HEK293 (cell line): ENCODE measurements at regions not wholly inside any gene's neighbourhood (a gene's known extent, or its start where the extent isn't known, plus 50 kb on each side); places are given as distances from the start of the nearest gene placed in this dataset.
"Not testable (repeated sequence)": the region's sequence is repeated elsewhere in the genome, so short reads cannot be mapped to it uniquely, and the experiment has no call there.

Source experiments
- CTCF ChIA-PET: fragments of 350-600 bp; formaldehyde crosslinking; extraction: SDS; loops from one replicate; lab custom pipeline; 2021; ENCODE audit warnings: antibody characterized with exemption; lab: Yijun Ruan, JAX
- POLR2A ChIA-PET: fragments of 300-600 bp; formaldehyde crosslinking; extraction: SDS; loops from one replicate; lab custom pipeline; 2020; ENCODE audit warnings: antibody characterized with exemption, inconsistent platforms; lab: Yijun Ruan, JAX
- H3K27ac ChIP-seq: fragments of 200-500 bp; sonication (Bioruptor generic); 2 replicates; pipeline ENCODE4 v1.5.1; 2014; ENCODE audit warnings: low read depth, low read length, control low read depth, inconsistent platforms; ENCODE audit errors: extremely low read depth
- H3K36me3 ChIP-seq, 2 experiments: fragments of 200-500 bp in 1 of 2; sonication (Bioruptor generic) in 1 of 2; 1 replicate in 1 of 2; 2 replicates in 1 of 2; pipeline ENCODE4 v1.5.1; 2014 to 2017; ENCODE audit warnings: inconsistent platforms in 2 of 2, low read length in 2 of 2; ENCODE audit not compliant: control insufficient read depth in 2 of 2, insufficient read depth in 1 of 2
- H3K4me1 ChIP-seq: fragments of 200-500 bp; sonication (Bioruptor generic); 2 replicates; pipeline ENCODE4 v1.5.1; 2014; ENCODE audit warnings: mild to moderate bottlenecking, low read length, inconsistent platforms; ENCODE audit not compliant: control insufficient read depth, insufficient read depth
- H3K4me3 ChIP-seq: 2 replicates; pipeline ENCODE4 v1.5.1; 2011; ENCODE audit warnings: low read depth, mild to moderate bottlenecking, control low read depth, low read length, moderate library complexity
- H3K9me3 ChIP-seq: fragments of 200-500 bp; sonication (Bioruptor generic); 2 replicates; pipeline ENCODE4 v1.5.1; 2014; ENCODE audit warnings: low read depth, low read length, inconsistent platforms; ENCODE audit not compliant: control insufficient read depth, insufficient read depth
- YY2 ChIP-seq: fragments of 450-650 bp; formaldehyde crosslinking; IDR thresholded peaks from 2 replicates; pipeline ENCODE4 v1.5.1; 2016; ENCODE audit warnings: missing biosample characterization, missing genetic modification characterization
- ZBTB21 ChIP-seq: fragments of 450-650 bp; formaldehyde crosslinking; IDR thresholded peaks from 2 replicates; pipeline ENCODE4 v1.5.1; 2017; ENCODE audit warnings: missing biosample characterization, missing genetic modification characterization
- ZFP3 ChIP-seq: fragments of 450-650 bp; formaldehyde crosslinking; IDR thresholded peaks from 2 replicates; pipeline ENCODE4 v1.5.1; 2016; ENCODE audit warnings: low read depth, missing biosample characterization, missing genetic modification characterization
- ZFP69B ChIP-seq: fragments of 450-650 bp; formaldehyde crosslinking; IDR thresholded peaks from 2 replicates; pipeline ENCODE4 v1.5.1; 2016; ENCODE audit warnings: missing biosample characterization, missing genetic modification characterization
- ZNF121 ChIP-seq: fragments of 450-650 bp; formaldehyde crosslinking; IDR thresholded peaks from 2 replicates; pipeline ENCODE4 v1.5.1; 2016; ENCODE audit warnings: missing biosample characterization, missing genetic modification characterization
- ZNF132 ChIP-seq: fragments of 450-650 bp; formaldehyde crosslinking; IDR thresholded peaks from 2 replicates; pipeline ENCODE4 v1.5.1; 2017; ENCODE audit warnings: missing biosample characterization, missing genetic modification characterization, borderline replicate concordance
- ZNF16 ChIP-seq: fragments of 450-650 bp; formaldehyde crosslinking; IDR thresholded peaks from 2 replicates; pipeline ENCODE4 v1.5.1; 2016; ENCODE audit warnings: low read depth, missing biosample characterization, missing genetic modification characterization
- ZNF175 ChIP-seq: fragments of 450-650 bp; formaldehyde crosslinking; IDR thresholded peaks from 2 replicates; pipeline ENCODE4 v1.5.1; 2016; ENCODE audit warnings: missing biosample characterization, missing genetic modification characterization
- ZNF335 ChIP-seq: fragments of 450-650 bp; formaldehyde crosslinking; conservative IDR thresholded peaks from 2 replicates; pipeline ENCODE4 v1.5.1; 2016; ENCODE audit warnings: missing biosample characterization, missing genetic modification characterization
- ZNF37A ChIP-seq: fragments of 450-650 bp; IDR thresholded peaks from 2 replicates; pipeline ENCODE4 v1.5.1; 2018; ENCODE audit warnings: missing biosample characterization, missing genetic modification characterization
- ZNF394 ChIP-seq: fragments of 450-650 bp; formaldehyde crosslinking; IDR thresholded peaks from 2 replicates; pipeline ENCODE4 v1.5.1; 2016; ENCODE audit warnings: missing biosample characterization, missing genetic modification characterization, mild to moderate bottlenecking, moderate library complexity, borderline replicate concordance
- ZNF544 ChIP-seq: fragments of 450-650 bp; formaldehyde crosslinking; IDR thresholded peaks from 2 replicates; pipeline ENCODE4 v1.5.0; 2017; ENCODE audit warnings: missing biosample characterization, missing genetic modification characterization
- ZNF561 ChIP-seq: fragments of 450-650 bp; IDR thresholded peaks from 2 replicates; pipeline ENCODE4 v1.5.1; 2018; ENCODE audit warnings: missing biosample characterization, missing genetic modification characterization, borderline replicate concordance
- ZNF621 ChIP-seq: fragments of 450-650 bp; formaldehyde crosslinking; IDR thresholded peaks from 2 replicates; pipeline ENCODE4 v1.5.1; 2017; ENCODE audit warnings: missing biosample characterization, missing genetic modification characterization
- ZNF654 ChIP-seq: fragments of 450-650 bp; formaldehyde crosslinking; IDR thresholded peaks from 2 replicates; pipeline ENCODE4 v1.5.1; 2016; ENCODE audit warnings: low read depth, missing biosample characterization, missing genetic modification characterization
- ZNF776 ChIP-seq: fragments of 450-650 bp; formaldehyde crosslinking; IDR thresholded peaks from 2 replicates; pipeline ENCODE4 v1.5.0; 2017; ENCODE audit warnings: missing biosample characterization, missing genetic modification characterization, borderline replicate concordance
- TF ChIP-seq, protein P1 (sequence below): fragments of 450-650 bp; formaldehyde crosslinking; IDR thresholded peaks from 2 replicates; pipeline ENCODE4 v1.5.1; 2016; ENCODE audit warnings: missing biosample characterization, missing genetic modification characterization
- TF ChIP-seq, protein P2 (sequence below): fragments of 450-650 bp; formaldehyde crosslinking; IDR thresholded peaks from 2 replicates; pipeline ENCODE4 v1.5.1; 2016; ENCODE audit warnings: missing biosample characterization, missing genetic modification characterization, low read depth
- TF ChIP-seq, protein P3 (sequence below): fragments of 450-650 bp; formaldehyde crosslinking; IDR thresholded peaks from 2 replicates; pipeline ENCODE4 v1.5.1; 2016; ENCODE audit warnings: missing biosample characterization, missing genetic modification characterization, borderline replicate concordance
- TF ChIP-seq, protein P4 (sequence below): fragments of 450-650 bp; formaldehyde crosslinking; IDR thresholded peaks from 2 replicates; pipeline ENCODE4 v1.5.1; 2016; ENCODE audit warnings: missing biosample characterization, missing genetic modification characterization

DNA sequence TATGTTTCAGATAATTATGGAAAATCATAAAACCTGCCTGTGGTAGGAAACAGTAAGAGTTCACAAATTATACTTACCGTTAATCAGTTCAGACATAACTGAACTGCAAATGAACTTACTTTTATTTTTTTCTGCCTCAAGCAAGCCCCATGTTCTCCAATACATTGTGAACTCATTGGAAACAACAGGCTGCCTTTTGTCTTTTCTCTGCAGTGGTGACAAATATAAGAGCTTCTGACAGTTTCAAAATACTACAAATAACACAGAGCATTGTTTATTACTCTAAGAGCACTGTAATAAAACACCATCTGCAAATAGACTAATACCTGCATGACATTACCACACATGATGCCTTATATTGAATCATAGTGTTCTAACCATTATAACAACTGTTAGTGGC lies 94.0 kb upstream of the CDCA7L start:
- TF ChIP-seq ZNF132: no peak
- no peak for TF ChIP-seq ZNF335 (tag by site-specific recombination)
- TF ChIP-seq, protein P1, sequence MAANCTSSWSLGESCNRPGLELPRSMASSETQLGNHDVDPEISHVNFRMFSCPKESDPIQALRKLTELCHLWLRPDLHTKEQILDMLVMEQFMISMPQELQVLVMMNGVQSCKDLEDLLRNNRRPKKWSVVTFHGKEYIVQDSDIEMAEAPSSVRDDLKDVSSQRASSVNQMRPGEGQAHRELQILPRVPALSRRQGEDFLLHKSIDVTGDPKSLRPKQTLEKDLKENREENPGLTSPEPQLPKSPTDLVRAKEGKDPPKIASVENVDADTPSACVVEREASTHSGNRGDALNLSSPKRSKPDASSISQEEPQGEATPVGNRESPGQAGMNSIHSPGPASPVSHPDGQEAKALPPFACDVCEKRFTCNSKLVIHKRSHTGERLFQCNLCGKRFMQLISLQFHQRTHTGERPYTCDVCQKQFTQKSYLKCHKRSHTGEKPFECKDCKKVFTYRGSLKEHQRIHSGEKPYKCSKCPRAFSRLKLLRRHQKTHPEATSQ (tag by site-specific recombination): no peak

DNA sequence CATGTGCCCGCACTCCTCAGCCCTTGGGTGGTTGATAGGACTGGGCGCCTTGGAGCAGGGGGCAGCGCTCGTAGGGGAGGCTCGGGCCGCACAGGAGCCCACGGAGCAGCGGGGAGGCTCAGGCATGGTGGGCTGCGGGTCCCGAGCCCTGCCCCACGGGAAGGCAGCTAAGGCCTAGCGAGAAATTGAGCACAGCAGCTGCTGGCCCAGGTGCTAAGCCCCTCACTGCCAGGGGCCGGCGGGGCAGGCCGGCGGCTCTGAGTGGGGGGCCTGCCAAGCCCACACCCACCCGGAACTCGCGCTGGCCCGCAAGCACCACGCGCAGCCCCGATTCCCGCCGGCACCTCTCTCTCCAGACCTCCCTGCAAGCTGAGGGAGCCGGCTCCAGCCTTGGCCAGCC lies 86.7 kb upstream of the CDCA7L start:
- H3K36me3 ChIP-seq, H3K9me3 ChIP-seq, CTCF ChIA-PET, H3K4me3 ChIP-seq, POLR2A ChIA-PET, H3K4me1 ChIP-seq, H3K27ac ChIP-seq: not testable (repeated sequence)

More for the DNA sequence above, 94.0 kb upstream of the CDCA7L start:
- Histone ChIP-seq H3K27ac (no peak overlapping the region), H3K9me3 (no peaks in the 10 kb centered on the region), H3K36me3 (no peaks in the 10 kb centered on the region), H3K4me1 (no peaks in the 10 kb centered on the region), H3K4me3 (no peak overlapping the region)
- ChIA-PET CTCF (interaction anchor here (1.0 kb wide), 1 partner anchor 12 kb away, joined by 3 read pairs; no protein-coding TSS in a partner anchor), POLR2A (no interaction called here)

DNA sequence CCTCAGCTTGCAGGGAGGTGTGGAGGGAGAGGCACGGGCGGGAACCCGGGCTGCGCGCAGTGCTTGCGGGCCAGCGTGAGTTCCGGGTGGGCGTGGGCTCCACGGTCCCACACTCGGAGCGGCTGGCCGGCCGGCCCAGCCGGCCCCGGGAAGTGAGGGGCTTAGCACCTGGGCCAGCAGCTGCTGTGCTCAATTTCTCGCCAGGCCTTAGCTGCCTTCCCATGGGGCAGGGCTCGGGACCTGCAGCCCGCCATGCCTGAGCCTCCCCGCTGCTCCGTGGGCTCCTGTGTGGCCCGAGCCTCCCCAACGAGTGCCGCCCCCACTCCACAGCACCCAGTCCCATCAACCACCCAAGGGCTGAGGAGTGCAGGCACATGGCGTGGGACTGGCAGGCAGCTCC lies 83.0 kb upstream of the CDCA7L start:
- H3K9me3 ChIP-seq, H3K27ac ChIP-seq, POLR2A ChIA-PET, CTCF ChIA-PET, H3K4me1 ChIP-seq, H3K36me3 ChIP-seq, H3K4me3 ChIP-seq: not testable (repeated sequence)

DNA sequence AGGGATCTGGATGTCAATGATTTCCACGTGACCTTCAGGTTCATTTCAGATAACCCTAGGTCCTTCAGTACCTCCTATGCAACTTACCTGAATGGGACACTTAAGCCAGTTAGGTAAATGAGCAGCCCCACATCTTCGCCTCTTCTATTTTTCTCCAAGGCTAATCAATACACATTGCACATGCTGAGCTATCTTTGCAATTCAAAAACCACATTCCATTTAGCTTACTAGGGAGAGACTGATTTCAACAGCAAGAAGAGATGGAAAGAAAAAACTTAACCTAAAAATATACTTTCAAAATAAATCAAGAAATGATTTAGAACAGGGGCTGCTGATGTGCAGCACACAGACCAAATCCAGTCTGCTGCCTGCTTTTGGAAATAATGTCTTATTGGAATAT lies 81.8 kb upstream of the CDCA7L start:
- TF ChIP-seq ZNF175 (no peak), ZNF121 (tag by site-specific recombination) (no peak), ZNF776 (tag by site-specific recombination) (no peak), ZNF37A (tag by site-specific recombination) (no peak), ZFP3 (tag by site-specific recombination) (no peak), ZNF544 (tag by site-specific recombination) (no peak), ZNF561 (tag by site-specific recombination) (no peak), ZNF16 (tag by site-specific recombination) (no peak), YY2 (tag by site-specific recombination) (no peak), ZFP69B (no peak), ZNF621 (no peak), ZNF654 (tag by site-specific recombination) (no peak), ZBTB21 (tag by site-specific recombination) (no peak), ZNF394 (no peak)
- TF ChIP-seq, protein P2, sequence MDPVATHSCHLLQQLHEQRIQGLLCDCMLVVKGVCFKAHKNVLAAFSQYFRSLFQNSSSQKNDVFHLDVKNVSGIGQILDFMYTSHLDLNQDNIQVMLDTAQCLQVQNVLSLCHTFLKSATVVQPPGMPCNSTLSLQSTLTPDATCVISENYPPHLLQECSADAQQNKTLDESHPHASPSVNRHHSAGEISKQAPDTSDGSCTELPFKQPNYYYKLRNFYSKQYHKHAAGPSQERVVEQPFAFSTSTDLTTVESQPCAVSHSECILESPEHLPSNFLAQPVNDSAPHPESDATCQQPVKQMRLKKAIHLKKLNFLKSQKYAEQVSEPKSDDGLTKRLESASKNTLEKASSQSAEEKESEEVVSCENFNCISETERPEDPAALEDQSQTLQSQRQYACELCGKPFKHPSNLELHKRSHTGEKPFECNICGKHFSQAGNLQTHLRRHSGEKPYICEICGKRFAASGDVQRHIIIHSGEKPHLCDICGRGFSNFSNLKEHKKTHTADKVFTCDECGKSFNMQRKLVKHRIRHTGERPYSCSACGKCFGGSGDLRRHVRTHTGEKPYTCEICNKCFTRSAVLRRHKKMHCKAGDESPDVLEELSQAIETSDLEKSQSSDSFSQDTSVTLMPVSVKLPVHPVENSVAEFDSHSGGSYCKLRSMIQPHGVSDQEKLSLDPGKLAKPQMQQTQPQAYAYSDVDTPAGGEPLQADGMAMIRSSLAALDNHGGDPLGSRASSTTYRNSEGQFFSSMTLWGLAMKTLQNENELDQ (tag by site-specific recombination): no peak
- TF ChIP-seq, protein P3, sequence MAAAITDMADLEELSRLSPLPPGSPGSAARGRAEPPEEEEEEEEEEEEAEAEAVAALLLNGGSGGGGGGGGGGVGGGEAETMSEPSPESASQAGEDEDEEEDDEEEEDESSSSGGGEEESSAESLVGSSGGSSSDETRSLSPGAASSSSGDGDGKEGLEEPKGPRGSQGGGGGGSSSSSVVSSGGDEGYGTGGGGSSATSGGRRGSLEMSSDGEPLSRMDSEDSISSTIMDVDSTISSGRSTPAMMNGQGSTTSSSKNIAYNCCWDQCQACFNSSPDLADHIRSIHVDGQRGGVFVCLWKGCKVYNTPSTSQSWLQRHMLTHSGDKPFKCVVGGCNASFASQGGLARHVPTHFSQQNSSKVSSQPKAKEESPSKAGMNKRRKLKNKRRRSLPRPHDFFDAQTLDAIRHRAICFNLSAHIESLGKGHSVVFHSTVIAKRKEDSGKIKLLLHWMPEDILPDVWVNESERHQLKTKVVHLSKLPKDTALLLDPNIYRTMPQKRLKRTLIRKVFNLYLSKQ: no peak
- TF ChIP-seq, protein P4, sequence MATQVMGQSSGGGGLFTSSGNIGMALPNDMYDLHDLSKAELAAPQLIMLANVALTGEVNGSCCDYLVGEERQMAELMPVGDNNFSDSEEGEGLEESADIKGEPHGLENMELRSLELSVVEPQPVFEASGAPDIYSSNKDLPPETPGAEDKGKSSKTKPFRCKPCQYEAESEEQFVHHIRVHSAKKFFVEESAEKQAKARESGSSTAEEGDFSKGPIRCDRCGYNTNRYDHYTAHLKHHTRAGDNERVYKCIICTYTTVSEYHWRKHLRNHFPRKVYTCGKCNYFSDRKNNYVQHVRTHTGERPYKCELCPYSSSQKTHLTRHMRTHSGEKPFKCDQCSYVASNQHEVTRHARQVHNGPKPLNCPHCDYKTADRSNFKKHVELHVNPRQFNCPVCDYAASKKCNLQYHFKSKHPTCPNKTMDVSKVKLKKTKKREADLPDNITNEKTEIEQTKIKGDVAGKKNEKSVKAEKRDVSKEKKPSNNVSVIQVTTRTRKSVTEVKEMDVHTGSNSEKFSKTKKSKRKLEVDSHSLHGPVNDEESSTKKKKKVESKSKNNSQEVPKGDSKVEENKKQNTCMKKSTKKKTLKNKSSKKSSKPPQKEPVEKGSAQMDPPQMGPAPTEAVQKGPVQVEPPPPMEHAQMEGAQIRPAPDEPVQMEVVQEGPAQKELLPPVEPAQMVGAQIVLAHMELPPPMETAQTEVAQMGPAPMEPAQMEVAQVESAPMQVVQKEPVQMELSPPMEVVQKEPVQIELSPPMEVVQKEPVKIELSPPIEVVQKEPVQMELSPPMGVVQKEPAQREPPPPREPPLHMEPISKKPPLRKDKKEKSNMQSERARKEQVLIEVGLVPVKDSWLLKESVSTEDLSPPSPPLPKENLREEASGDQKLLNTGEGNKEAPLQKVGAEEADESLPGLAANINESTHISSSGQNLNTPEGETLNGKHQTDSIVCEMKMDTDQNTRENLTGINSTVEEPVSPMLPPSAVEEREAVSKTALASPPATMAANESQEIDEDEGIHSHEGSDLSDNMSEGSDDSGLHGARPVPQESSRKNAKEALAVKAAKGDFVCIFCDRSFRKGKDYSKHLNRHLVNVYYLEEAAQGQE (tag by site-specific recombination): no peak
- Histone ChIP-seq H3K4me3 (no peak overlapping the region), H3K9me3 (no peaks in the 10 kb centered on the region), H3K27ac (no peak overlapping the region), H3K36me3 (no peaks in the 10 kb centered on the region), H3K4me1 (no peaks in the 10 kb centered on the region)
- ChIA-PET CTCF (interaction anchor here (1.0 kb wide), 1 partner anchor 13 kb away, joined by 3 read pairs; no protein-coding TSS in a partner anchor), POLR2A (no interaction called here)
